GM13976 (cell line): ENCODE measurements at regions not wholly inside any gene's neighbourhood (a gene's known extent, or its start where the extent isn't known, plus 50 kb on each side); places are given as distances from the start of the nearest gene placed in this dataset.

Source experiments
- DNase-seq: peaks from one replicate; pipeline ENCODE4 v3.0.0; 2012; ENCODE audit warnings: low spot score
- in situ Hi-C: fragments of 300-500 bp; cut with MboI; formaldehyde crosslinking; loops from one replicate; pipeline ENCODE4 v1.12.0; 2022; ENCODE audit warnings: low sequenced_read_pairs, mixed read lengths, inconsistent platforms; ENCODE audit not compliant: unreplicated experiment
- TF ChIP-seq, protein P1 (sequence below): IDR thresholded peaks from 2 replicates; pipeline ENCODE4 v1.5.1; 2012; ENCODE audit warnings: borderline replicate concordance, mild to moderate bottlenecking; ENCODE audit not compliant: insufficient read depth; ENCODE audit errors: extremely low read depth, missing control alignments, control extremely low read depth

DNA sequence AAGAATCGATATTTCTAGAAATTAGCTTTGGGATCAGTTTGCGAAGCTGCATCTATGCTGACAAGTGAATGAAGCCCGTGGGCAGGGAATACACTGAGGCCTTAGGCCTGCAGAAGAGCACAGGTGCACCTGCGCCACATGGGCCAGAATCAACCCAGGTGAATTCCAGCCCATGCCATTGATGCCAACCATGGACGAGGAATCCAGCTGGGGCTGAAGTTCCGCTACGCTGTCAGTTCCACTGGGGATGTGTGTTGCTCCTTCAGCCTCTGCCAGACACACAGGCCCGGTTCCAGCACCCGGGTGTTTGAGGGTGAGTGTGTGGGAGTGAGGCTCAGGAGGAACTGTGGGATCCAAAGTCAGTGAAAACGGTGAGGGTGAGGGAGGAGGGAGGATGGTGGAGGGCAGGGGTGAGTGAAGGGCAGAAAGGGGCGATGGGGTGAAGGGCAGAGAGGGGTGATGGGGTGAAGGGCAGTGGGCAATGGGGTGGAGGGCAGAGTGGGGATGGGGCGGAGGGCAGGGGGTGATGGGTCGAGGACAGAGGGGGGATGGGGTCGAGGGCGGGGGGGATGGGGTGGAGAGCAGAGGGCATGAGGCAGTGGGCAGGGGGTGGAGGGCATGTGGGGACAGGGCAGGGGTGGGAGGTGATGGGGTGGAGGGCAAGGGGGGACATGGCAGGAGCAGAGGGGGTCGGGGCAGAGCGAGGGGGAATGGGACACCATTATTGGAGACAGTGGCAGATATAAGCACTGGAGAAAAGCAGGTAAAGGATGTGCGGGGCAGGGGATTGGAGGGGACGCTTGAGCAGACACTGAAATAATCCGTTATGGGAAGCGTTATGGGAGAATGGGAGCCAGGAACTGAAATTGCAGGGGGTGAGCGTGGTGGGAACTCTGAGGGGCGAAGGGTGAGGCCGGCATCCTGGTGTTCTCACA, 931.6 kb downstream of the BRD1 start:
- in situ Hi-C loops: no loop called here
- TF ChIP-seq, protein P1, sequence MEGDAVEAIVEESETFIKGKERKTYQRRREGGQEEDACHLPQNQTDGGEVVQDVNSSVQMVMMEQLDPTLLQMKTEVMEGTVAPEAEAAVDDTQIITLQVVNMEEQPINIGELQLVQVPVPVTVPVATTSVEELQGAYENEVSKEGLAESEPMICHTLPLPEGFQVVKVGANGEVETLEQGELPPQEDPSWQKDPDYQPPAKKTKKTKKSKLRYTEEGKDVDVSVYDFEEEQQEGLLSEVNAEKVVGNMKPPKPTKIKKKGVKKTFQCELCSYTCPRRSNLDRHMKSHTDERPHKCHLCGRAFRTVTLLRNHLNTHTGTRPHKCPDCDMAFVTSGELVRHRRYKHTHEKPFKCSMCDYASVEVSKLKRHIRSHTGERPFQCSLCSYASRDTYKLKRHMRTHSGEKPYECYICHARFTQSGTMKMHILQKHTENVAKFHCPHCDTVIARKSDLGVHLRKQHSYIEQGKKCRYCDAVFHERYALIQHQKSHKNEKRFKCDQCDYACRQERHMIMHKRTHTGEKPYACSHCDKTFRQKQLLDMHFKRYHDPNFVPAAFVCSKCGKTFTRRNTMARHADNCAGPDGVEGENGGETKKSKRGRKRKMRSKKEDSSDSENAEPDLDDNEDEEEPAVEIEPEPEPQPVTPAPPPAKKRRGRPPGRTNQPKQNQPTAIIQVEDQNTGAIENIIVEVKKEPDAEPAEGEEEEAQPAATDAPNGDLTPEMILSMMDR: no peak
- DNase-seq: peak; percentile 12

DNA sequence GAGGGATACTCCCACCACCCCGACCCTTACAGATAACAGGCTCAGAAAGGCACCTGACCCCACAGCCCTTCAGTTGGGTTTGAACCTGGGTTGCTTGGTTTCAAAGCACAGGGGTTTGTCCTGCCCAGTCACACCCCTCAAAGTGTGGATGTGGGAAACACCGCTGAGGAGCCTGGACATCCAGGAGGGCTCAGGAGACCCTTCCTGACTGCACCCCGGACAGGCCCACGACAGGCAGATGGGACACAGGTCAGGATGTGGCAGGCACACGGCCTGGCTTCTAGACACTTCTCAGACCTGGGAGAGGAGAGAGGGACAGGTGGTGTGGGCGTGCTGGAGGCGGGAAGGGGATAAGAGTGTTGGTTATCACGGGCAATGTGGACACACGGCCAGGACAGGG, 932.3 kb downstream of the BRD1 start:
- in situ Hi-C loops: no loop called here
- no peak for DNase-seq

DNA sequence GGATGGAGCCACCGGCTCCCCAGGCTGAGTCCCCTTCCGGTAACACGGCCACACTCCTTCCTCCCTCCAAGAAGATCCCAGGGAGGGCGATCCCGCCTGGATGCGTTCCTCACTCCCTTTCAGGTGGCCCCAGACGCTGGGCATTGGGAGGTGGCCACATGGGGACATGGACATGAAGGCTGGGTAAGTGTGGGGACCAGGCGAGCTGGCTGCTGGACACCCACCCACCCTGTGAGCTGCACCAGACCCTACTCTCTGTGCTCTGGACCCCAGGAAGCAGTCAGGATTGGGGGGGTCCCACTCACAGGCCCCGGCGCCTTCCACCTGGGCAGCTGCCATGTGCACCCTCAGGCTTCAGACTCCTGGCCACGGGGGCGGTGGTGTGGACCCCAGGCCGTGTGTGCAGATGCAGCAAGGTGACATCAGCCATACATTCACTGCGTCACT, 932.8 kb downstream of the BRD1 start:
- TF ChIP-seq, protein P1: no peak
- DNase-seq: no peak

More for the DNA sequence above, 932.3 kb downstream of the BRD1 start:
- TF ChIP-seq, protein P1: no peak

DNA sequence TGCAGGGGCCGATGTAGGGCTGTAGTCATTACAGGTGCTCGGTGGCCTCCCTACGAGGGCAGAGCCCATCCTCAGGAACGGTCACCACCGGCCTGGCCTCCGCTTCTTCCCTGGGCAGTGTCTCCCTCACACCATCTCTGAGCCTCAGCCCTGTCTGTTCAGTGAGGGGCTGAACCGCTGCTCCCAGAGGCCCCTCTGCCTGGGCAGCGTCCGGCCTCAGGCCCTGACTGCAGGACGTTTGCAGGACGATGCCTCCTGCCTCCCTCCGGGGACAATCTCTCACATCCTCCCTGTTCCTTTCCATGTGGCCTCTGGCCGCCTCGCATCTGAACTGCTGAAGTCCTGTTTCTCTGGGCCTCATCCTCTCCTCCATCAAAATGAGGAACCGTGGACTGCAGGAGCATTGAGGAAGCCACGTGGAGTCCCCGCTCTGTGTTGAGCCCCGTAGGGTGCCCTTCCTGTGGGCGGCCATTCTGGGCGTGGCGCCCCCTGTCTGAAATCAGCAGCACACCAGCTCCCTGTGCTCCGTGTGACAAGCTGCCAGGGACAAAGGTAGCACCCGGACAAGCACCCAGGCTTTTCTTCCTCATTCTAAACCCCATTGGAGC, 933.5 kb downstream of the BRD1 start:
- DNase-seq: peak; percentile 19

More for the DNA sequence above, 932.8 kb downstream of the BRD1 start:
- in situ Hi-C loops: no loop called here

DNA sequence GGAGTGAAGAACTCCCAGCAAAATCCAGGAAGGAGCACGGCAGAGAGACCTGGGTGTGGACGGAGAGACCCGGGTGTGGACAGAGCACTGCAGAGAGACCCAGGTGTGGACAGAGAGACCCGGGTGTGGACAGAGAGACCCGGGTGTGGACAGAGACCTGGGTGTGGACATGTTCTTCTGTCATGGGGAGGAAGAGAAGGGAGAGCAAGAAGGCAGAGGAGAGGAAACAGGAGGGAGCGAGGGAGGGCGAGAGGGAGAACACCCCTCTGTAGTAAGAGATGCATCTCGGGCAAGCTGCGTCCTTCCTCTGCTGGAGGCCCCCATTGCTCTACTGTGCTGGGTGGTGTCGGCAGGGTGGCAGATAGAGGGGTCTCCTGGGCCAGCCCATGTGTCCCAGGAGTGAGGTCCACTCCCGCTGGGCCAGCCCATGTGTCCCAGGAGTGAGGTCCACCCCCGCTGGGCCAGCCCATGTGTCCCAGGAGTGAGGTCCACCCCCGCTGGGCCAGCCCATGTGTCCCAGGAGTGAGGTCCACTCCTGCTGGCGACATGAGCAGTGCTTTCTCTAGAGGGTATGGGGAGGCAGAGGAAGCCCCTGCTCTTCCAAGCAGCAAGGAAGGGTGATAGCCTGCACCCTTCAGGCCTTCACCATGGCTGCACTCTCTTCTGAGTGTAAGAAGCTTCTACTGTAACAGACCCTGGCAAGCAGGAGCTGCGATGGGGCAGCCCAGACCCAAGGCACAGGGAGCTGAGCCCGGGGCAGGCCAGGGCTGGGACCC, 934.2 kb downstream of the BRD1 start:
- DNase-seq: peak; percentile 5
- in situ Hi-C loops: no loop called here
- TF ChIP-seq, protein P1: no peak

More for the DNA sequence above, 933.5 kb downstream of the BRD1 start:
- TF ChIP-seq, protein P1: no peak
- in situ Hi-C loops: no loop called here
